ENCODE measurements at regions not wholly inside any gene's neighbourhood (a gene's known extent, or its start where the extent isn't known, plus 50 kb on each side); places are given as distances from the start of the nearest gene placed in this dataset.

DNA sequence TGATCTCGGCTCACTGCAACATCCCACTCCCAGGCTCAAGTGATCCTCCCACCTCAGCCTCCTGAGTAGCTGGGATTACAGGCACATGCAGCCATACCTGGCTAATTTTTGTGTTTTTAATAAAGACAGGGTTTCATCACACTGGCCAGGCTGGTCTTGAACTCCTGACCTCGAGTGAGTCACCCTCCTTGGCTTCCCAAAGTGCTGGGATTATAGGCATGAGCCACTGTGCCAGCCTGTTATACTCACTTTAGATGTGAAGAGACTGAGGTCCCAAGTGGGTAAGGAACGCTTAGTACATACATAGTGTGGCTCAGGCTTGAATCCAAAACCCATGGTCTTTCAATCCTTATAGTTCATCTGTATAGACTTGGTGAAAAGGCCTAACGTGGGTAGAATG lies 63.7 kb upstream of the EPS8L3 start:
- TF ChIP-seq, protein P1, sequence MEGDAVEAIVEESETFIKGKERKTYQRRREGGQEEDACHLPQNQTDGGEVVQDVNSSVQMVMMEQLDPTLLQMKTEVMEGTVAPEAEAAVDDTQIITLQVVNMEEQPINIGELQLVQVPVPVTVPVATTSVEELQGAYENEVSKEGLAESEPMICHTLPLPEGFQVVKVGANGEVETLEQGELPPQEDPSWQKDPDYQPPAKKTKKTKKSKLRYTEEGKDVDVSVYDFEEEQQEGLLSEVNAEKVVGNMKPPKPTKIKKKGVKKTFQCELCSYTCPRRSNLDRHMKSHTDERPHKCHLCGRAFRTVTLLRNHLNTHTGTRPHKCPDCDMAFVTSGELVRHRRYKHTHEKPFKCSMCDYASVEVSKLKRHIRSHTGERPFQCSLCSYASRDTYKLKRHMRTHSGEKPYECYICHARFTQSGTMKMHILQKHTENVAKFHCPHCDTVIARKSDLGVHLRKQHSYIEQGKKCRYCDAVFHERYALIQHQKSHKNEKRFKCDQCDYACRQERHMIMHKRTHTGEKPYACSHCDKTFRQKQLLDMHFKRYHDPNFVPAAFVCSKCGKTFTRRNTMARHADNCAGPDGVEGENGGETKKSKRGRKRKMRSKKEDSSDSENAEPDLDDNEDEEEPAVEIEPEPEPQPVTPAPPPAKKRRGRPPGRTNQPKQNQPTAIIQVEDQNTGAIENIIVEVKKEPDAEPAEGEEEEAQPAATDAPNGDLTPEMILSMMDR (IDR thresholded peaks at IDR 0.05): no peak
- TF ChIP-seq SMC3 (IDR thresholded peaks at IDR 0.05) (no peak), POLR2A (IDR thresholded peaks at IDR 0.05; ENCODE audit: low read length) (no peak), ZFP36 (IDR thresholded peaks at IDR 0.05; ENCODE audit: borderline replicate concordance, partially characterized antibody) (no peak), EP300 (IDR thresholded peaks at IDR 0.05) (no peak)
- TF ChIP-seq, protein P2, sequence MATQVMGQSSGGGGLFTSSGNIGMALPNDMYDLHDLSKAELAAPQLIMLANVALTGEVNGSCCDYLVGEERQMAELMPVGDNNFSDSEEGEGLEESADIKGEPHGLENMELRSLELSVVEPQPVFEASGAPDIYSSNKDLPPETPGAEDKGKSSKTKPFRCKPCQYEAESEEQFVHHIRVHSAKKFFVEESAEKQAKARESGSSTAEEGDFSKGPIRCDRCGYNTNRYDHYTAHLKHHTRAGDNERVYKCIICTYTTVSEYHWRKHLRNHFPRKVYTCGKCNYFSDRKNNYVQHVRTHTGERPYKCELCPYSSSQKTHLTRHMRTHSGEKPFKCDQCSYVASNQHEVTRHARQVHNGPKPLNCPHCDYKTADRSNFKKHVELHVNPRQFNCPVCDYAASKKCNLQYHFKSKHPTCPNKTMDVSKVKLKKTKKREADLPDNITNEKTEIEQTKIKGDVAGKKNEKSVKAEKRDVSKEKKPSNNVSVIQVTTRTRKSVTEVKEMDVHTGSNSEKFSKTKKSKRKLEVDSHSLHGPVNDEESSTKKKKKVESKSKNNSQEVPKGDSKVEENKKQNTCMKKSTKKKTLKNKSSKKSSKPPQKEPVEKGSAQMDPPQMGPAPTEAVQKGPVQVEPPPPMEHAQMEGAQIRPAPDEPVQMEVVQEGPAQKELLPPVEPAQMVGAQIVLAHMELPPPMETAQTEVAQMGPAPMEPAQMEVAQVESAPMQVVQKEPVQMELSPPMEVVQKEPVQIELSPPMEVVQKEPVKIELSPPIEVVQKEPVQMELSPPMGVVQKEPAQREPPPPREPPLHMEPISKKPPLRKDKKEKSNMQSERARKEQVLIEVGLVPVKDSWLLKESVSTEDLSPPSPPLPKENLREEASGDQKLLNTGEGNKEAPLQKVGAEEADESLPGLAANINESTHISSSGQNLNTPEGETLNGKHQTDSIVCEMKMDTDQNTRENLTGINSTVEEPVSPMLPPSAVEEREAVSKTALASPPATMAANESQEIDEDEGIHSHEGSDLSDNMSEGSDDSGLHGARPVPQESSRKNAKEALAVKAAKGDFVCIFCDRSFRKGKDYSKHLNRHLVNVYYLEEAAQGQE (IDR thresholded peaks at IDR 0.05): no peak

Measured in A549 (cell line).